ENCODE measurements at regions not wholly inside any gene's neighbourhood (a gene's known extent, or its start where the extent isn't known, plus 50 kb on each side); places are given as distances from the start of the nearest gene placed in this dataset.

GRCh38 chr12:87152075-87152474, 877.1 kb downstream of the C12orf50 start:
- Histone ChIP-seq H3K4me1 (ENCODE audit: low read depth) (peaks cover 17% of the 10 kb centered on the region), H3K9me3 (ENCODE audit: low read depth) (no peaks in the 10 kb centered on the region), H3K4me3 (no peak overlapping the region), H3K27ac (peak overlapping the region; percentile 10), H3K27me3 (no peaks in the 10 kb centered on the region), H3K36me3 (no peaks in the 10 kb centered on the region)
- peak in 1 of 2 donors; percentile 24 for DNase-seq (ENCODE audit: low read depth in 1 of 2, low spot score in 1 of 2)
- no peak for TF ChIP-seq CTCF (IDR thresholded peaks at IDR 0.05; ENCODE audit: low read depth, low read length)

GRCh38 chr12:87150969-87151662, 878.1 kb downstream of the C12orf50 start:
- Histone ChIP-seq H3K27ac (peak overlapping the region; percentile 10), H3K4me3 (no peak overlapping the region), H3K36me3 (no peaks in the 10 kb centered on the region), H3K9me3 (ENCODE audit: low read depth) (no peaks in the 10 kb centered on the region), H3K27me3 (no peaks in the 10 kb centered on the region), H3K4me1 (ENCODE audit: low read depth) (peaks cover 17% of the 10 kb centered on the region)
- no peak for TF ChIP-seq CTCF (IDR thresholded peaks at IDR 0.05; ENCODE audit: low read depth, low read length)
- no peak for DNase-seq (ENCODE audit: low read depth in 1 of 2, low spot score in 1 of 2)

- H3K36me3 ChIP-seq: no peaks in the 10 kb centered on the region
- H3K4me3 ChIP-seq: no peak overlapping the region
- no peaks in the 10 kb centered on the region for H3K9me3 ChIP-seq (ENCODE audit: low read depth)
- H3K27me3 ChIP-seq: no peaks in the 10 kb centered on the region
- DNase-seq (ENCODE audit: low read depth in 1 of 2, low spot score in 1 of 2): no peak
- no peak for TF ChIP-seq CTCF (IDR thresholded peaks at IDR 0.05; ENCODE audit: low read depth, low read length)
- H3K4me1 ChIP-seq (ENCODE audit: low read depth): no peaks in the 10 kb centered on the region
- H3K27ac ChIP-seq: no peak overlapping the region
Measured at GRCh38 chr12:87142342-87142741, 886.2 kb upstream of the MGAT4C start.

- no peak for TF ChIP-seq CTCF (IDR thresholded peaks at IDR 0.05; ENCODE audit: low read depth, low read length)
- Histone ChIP-seq H3K36me3 (no peaks in the 10 kb centered on the region), H3K4me1 (ENCODE audit: low read depth) (no peaks in the 10 kb centered on the region), H3K9me3 (ENCODE audit: low read depth) (no peaks in the 10 kb centered on the region), H3K4me3 (no peak overlapping the region), H3K27me3 (no peaks in the 10 kb centered on the region), H3K27ac (no peak overlapping the region)
- DNase-seq (ENCODE audit: low read depth in 1 of 2, low spot score in 1 of 2): no peak
Measured at GRCh38 chr12:87141091-87141490, 884.9 kb upstream of the MGAT4C start.

- peak in 1 of 2 donors; percentile 87 for DNase-seq (ENCODE audit: low read depth in 1 of 2, low spot score in 1 of 2)
- no peaks in the 10 kb centered on the region for H3K36me3 ChIP-seq
- TF ChIP-seq CTCF (IDR thresholded peaks at IDR 0.05; ENCODE audit: low read depth, low read length): no peak
Measured at GRCh38 chr12:87140262-87140661, 884.1 kb upstream of the MGAT4C start.

More at GRCh38 chr12:87140262-87140661, 884.1 kb upstream of the MGAT4C start:
- no peaks in the 10 kb centered on the region for H3K4me1 ChIP-seq (ENCODE audit: low read depth)
- no peaks in the 10 kb centered on the region for H3K9me3 ChIP-seq (ENCODE audit: low read depth)
- no peak overlapping the region for H3K4me3 ChIP-seq
- no peak overlapping the region for H3K27ac ChIP-seq
- H3K27me3 ChIP-seq: no peaks in the 10 kb centered on the region
